ENCODE measurements at regions not wholly inside any gene's neighbourhood (a gene's known extent, or its start where the extent isn't known, plus 50 kb on each side); places are given as distances from the start of the nearest gene placed in this dataset.

- Histone ChIP-seq H3K4me1 (ENCODE audit: insufficient read depth, low read length) (no peaks in the 10 kb centered on the region), H3K56ac (ENCODE audit: insufficient read length, low read depth, low read length) (no peak overlapping the region), H2BK5ac (ENCODE audit: insufficient read length, low read length) (no peak overlapping the region), H4K20me1 (ENCODE audit: control insufficient read depth, insufficient read depth, insufficient read length) (no peaks in the 10 kb centered on the region), H3K9ac (ENCODE audit: extremely low read depth, insufficient read length, low read length) (no peak overlapping the region), H3K23me2 (ENCODE audit: insufficient read length, low read depth, low read length, poor library complexity, severe bottlenecking) (no peaks in the 10 kb centered on the region), H2AK5ac (ENCODE audit: insufficient read length, low read length) (no peak overlapping the region), H4K91ac (ENCODE audit: insufficient read length, low read depth, low read length) (no peak overlapping the region), H3K79me2 (ENCODE audit: insufficient read depth, low read length) (no peaks in the 10 kb centered on the region), H3K27me3 (ENCODE audit: insufficient read depth, low read length) (no peaks in the 10 kb centered on the region), H2BK120ac (ENCODE audit: low read depth, low read length, poor library complexity, severe bottlenecking) (no peak overlapping the region), H3K23ac (ENCODE audit: insufficient read length, low read depth, low read length) (no peak overlapping the region), H3K14ac (ENCODE audit: insufficient read depth, low read length) (no peak overlapping the region), H3K27ac (ENCODE audit: insufficient read length, low read depth, low read length) (no peak overlapping the region), H3K4me2 (ENCODE audit: insufficient read depth, insufficient read length, low read length) (no peak overlapping the region), H2BK15ac (ENCODE audit: low read depth, low read length) (no peak overlapping the region), H3K79me1 (ENCODE audit: insufficient read depth, low read depth, low read length, poor library complexity, severe bottlenecking) (no peaks in the 10 kb centered on the region), H3T11ph (ENCODE audit: low read length) (no peak overlapping the region), H3K9me3 (ENCODE audit: control insufficient read depth, low read depth, low read length) (peaks cover 36% of the 10 kb centered on the region), H4K8ac (replicated peaks; ENCODE audit: insufficient read length, low read depth, low read length) (no peak overlapping the region), H2BK12ac (ENCODE audit: insufficient read length, low read depth, low read length) (no peak overlapping the region), H3K4ac (ENCODE audit: low read depth, low read length) (no peak overlapping the region), H2AFZ (ENCODE audit: low read length) (no peak overlapping the region), H4K5ac (ENCODE audit: insufficient read length, low read depth, low read length) (no peak overlapping the region), H2BK20ac (ENCODE audit: low read depth, low read length, poor library complexity, severe bottlenecking) (no peak overlapping the region), H3K18ac (ENCODE audit: insufficient read length, low read depth, low read length) (no peak overlapping the region)
- peaks cover 93 to 94% of the 10 kb centered on the region in 2 experiments for H3K9me3 Mint-ChIP-seq
- peaks cover 4 to 34% (median 30%) of the 10 kb centered on the region in 3 experiments for H3K36me3 Mint-ChIP-seq (ENCODE audit: insufficient read depth in 1 of 3, low read depth in 3 of 3)
- no CpG with 5 or more reads among the region's 11 CpGs for WGBS (ENCODE audit: extremely low coverage, insufficient read length, low lambda C conversion rate)
- peaks cover 12% of the 10 kb centered on the region; the same call in 1 of the 2 replicates for H3K27me3 Mint-ChIP-seq (ENCODE audit: low read depth)
- no peak for DNase-seq
- no peak overlapping the region for H3K27ac Mint-ChIP-seq
- TF ChIP-seq, protein P1, sequence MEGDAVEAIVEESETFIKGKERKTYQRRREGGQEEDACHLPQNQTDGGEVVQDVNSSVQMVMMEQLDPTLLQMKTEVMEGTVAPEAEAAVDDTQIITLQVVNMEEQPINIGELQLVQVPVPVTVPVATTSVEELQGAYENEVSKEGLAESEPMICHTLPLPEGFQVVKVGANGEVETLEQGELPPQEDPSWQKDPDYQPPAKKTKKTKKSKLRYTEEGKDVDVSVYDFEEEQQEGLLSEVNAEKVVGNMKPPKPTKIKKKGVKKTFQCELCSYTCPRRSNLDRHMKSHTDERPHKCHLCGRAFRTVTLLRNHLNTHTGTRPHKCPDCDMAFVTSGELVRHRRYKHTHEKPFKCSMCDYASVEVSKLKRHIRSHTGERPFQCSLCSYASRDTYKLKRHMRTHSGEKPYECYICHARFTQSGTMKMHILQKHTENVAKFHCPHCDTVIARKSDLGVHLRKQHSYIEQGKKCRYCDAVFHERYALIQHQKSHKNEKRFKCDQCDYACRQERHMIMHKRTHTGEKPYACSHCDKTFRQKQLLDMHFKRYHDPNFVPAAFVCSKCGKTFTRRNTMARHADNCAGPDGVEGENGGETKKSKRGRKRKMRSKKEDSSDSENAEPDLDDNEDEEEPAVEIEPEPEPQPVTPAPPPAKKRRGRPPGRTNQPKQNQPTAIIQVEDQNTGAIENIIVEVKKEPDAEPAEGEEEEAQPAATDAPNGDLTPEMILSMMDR (conservative IDR thresholded peaks at IDR 0.05) = no peak
- no peaks in the 10 kb centered on the region for H3K4me1 Mint-ChIP-seq
- H3K4me3 Mint-ChIP-seq = no peak overlapping the region
Observed at GRCh38 chr19:27860309-27860934, 1352.5 kb downstream of the UQCRFS1 start.
